CD14-positive monocyte (primary cell): ENCODE measurements at regions not wholly inside any gene's neighbourhood (a gene's known extent, or its start where the extent isn't known, plus 50 kb on each side); places are given as distances from the start of the nearest gene placed in this dataset.

Source experiments
- DNase-seq, 3 donors: peaks; one replicate each; pipeline ENCODE4 v3.0.0-alpha.2; 2011 to 2022
- H2AFZ ChIP-seq: 2 replicates; pipeline ENCODE4 v1.6.0; 2012; ENCODE audit warnings: mild to moderate bottlenecking, low read depth, low read length, inconsistent platforms; ENCODE audit not compliant: insufficient read depth, poor library complexity, severe bottlenecking
- H3K27ac ChIP-seq, 2 donors: 1 replicate in 1 of 2; 2 replicates in 1 of 2; pipeline ENCODE4 v1.5.1; 2012 to 2013; ENCODE audit warnings: low read length in 2 of 2, control low read depth in 1 of 2, inconsistent platforms in 1 of 2, low read depth in 1 of 2, mild to moderate bottlenecking in 1 of 2
- H3K27me3 ChIP-seq, 2 donors: one replicate each; pipeline versions ENCODE4 v1.6.0 to v1.6.1; 2011 to 2013; ENCODE audit warnings: low read length in 2 of 2; ENCODE audit not compliant: control insufficient read depth in 2 of 2, insufficient read depth in 2 of 2
- H3K36me3 ChIP-seq, 2 donors: replicated peaks in 1 of 2; 1 replicate in 1 of 2; 2 replicates in 1 of 2; pipeline versions ENCODE4 v1.5.1 to v1.6.1; 2012 to 2013; ENCODE audit warnings: low read length in 2 of 2, control low read depth in 1 of 2, inconsistent platforms in 1 of 2, mild to moderate bottlenecking in 1 of 2; ENCODE audit not compliant: insufficient read depth in 2 of 2, control insufficient read depth in 1 of 2
- H3K4me1 ChIP-seq, 2 donors: 1 replicate in 1 of 2; 2 replicates in 1 of 2; pipeline versions ENCODE4 v1.5.1 to v1.6.1; 2012 to 2013; ENCODE audit warnings: low read length in 2 of 2, control low read depth in 1 of 2, inconsistent platforms in 1 of 2, mild to moderate bottlenecking in 1 of 2, moderate library complexity in 1 of 2; ENCODE audit not compliant: insufficient read depth in 2 of 2, control insufficient read depth in 1 of 2
- H3K4me2 ChIP-seq: replicated peaks from 2 replicates; pipeline ENCODE3; 2012; ENCODE audit warnings: low read length, moderate library complexity, mild to moderate bottlenecking; ENCODE audit not compliant: poor library complexity, severe bottlenecking; ENCODE audit errors: extremely low read depth
- H3K4me3 ChIP-seq, 3 experiments: fragments of 200-600 bp in 1 of 3; sonication (generic) in 1 of 3; replicated peaks in 1 of 3; 1 replicate in 2 of 3; 2 replicates in 1 of 3; pipeline ENCODE4 v1.5.1; 2011 to 2013; ENCODE audit warnings: low read length in 3 of 3, mild to moderate bottlenecking in 3 of 3, control low read depth in 2 of 3, low read depth in 2 of 3, inconsistent platforms in 1 of 3, moderate library complexity in 1 of 3
- H3K79me2 ChIP-seq: 2 replicates; pipeline ENCODE4 v1.6.0; 2012; ENCODE audit warnings: mild to moderate bottlenecking, control low read depth, inconsistent platforms, low read length, moderate library complexity; ENCODE audit not compliant: insufficient read depth
- H3K9ac ChIP-seq: 2 replicates; pipeline ENCODE4 v1.6.0; 2017; ENCODE audit warnings: low read length, mild to moderate bottlenecking; ENCODE audit not compliant: insufficient read depth, poor library complexity, severe bottlenecking
- H3K9me3 ChIP-seq, 2 donors: replicated peaks in 1 of 2; 1 replicate in 1 of 2; 2 replicates in 1 of 2; pipeline versions ENCODE4 v1.5.1 to v1.6.1; 2012 to 2013; ENCODE audit warnings: low read length in 2 of 2, control low read depth in 1 of 2; ENCODE audit not compliant: control insufficient read depth in 1 of 2, insufficient read depth in 1 of 2
- H4K20me1 ChIP-seq: 2 replicates; pipeline ENCODE4 v1.6.0; 2012; ENCODE audit warnings: mild to moderate bottlenecking, low read length, control low read depth, moderate library complexity; ENCODE audit not compliant: insufficient read depth
- H3K27ac Mint-ChIP-seq, 7 donors: one replicate each; pipeline ENCODE4 v1.8.0; 2020; ENCODE audit warnings: mild to moderate bottlenecking in 7 of 7, mixed read lengths in 7 of 7, moderate library complexity in 6 of 7, inconsistent platforms in 2 of 7
- H3K27me3 Mint-ChIP-seq, 3 donors: one replicate each; pipeline ENCODE4 v1.8.0; 2021 to 2022; ENCODE audit warnings: low read depth in 3 of 3, mild to moderate bottlenecking in 3 of 3, mixed read lengths in 3 of 3, moderate library complexity in 3 of 3, inconsistent platforms in 1 of 3
- H3K36me3 Mint-ChIP-seq, 2 donors: one replicate each; pipeline ENCODE4 v1.8.0; 2020; ENCODE audit warnings: mixed read lengths in 2 of 2, inconsistent platforms in 1 of 2, mild to moderate bottlenecking in 1 of 2
- H3K4me1 Mint-ChIP-seq: one replicate; pipeline ENCODE4 v1.8.0; 2020; ENCODE audit warnings: mild to moderate bottlenecking, mixed read lengths
- H3K4me3 Mint-ChIP-seq, 2 donors: one replicate each; pipeline ENCODE4 v1.8.0; 2020; ENCODE audit warnings: mild to moderate bottlenecking in 2 of 2, mixed read lengths in 2 of 2, moderate library complexity in 1 of 2
- H3K9me3 Mint-ChIP-seq, 7 donors: one replicate each; pipeline ENCODE4 v1.8.0; 2020 to 2022; ENCODE audit warnings: mixed read lengths in 7 of 7, mild to moderate bottlenecking in 6 of 7, moderate library complexity in 6 of 7, inconsistent platforms in 2 of 7
- CTCF ChIP-seq: fragments of 200-600 bp; IDR thresholded peaks from one replicate; pipeline ENCODE4 v1.8.0; 2022; ENCODE audit warnings: antibody characterized with exemption, mild to moderate bottlenecking
- WGBS: methylation state at CpG from one replicate; pipeline ENCODE4 v1.1.5; 2013; ENCODE audit warnings: missing lambda C conversion rate; ENCODE audit not compliant: insufficient coverage; 5-methylcytosine and 5-hydroxymethylcytosine counted together
- intact Hi-C, 2 donors: fragments of 100-400 bp; cut with micrococcal nuclease; formaldehyde crosslinking; loops; one replicate each; pipeline versions ENCODE4 v1.15.0 to v1.15.1; 2023

- no peak overlapping the region for H3K27ac Mint-ChIP-seq
- DNase-seq, result no peak
These were observed 244.8 kb downstream of the FOXL1 start for GRCh38 chr16:86823125-86823524.

GRCh38 chr16:86823888-86824671, 245.7 kb downstream of the FOXL1 start:
- no peak overlapping the region for H3K4me2 ChIP-seq
- no peaks in the 10 kb centered on the region for H3K36me3 ChIP-seq
- no peak overlapping the region for H3K4me3 Mint-ChIP-seq
- 82% methylated on average over 16 of the region's 22 CpGs for WGBS
- H3K27me3 ChIP-seq, result peaks cover 0 to 30% of the 10 kb centered on the region in 2 donors
- H3K9ac ChIP-seq, result no peak overlapping the region
- DNase-seq, result no peak
- no peak for TF ChIP-seq CTCF
- H3K9me3 ChIP-seq, result no peaks in the 10 kb centered on the region
- no peak overlapping the region for H3K27ac ChIP-seq
- peaks cover 30 to 42% (median 32%) of the 10 kb centered on the region in 3 donors for H3K27me3 Mint-ChIP-seq
- H3K4me1 ChIP-seq, result no peaks in the 10 kb centered on the region
- H3K4me3 ChIP-seq, result no peak overlapping the region
- H3K36me3 Mint-ChIP-seq, result no peaks in the 10 kb centered on the region
- H2AFZ ChIP-seq, result no peak overlapping the region
- no peaks in the 10 kb centered on the region for H3K4me1 Mint-ChIP-seq
- peaks cover 0 to 3% (median 0%) of the 10 kb centered on the region in 7 donors for H3K9me3 Mint-ChIP-seq
- no peak overlapping the region for H3K27ac Mint-ChIP-seq
- no peaks in the 10 kb centered on the region for H3K79me2 ChIP-seq
- intact Hi-C loops, result no loop called here
- H4K20me1 ChIP-seq, result no peaks in the 10 kb centered on the region

More at GRCh38 chr16:86823125-86823524, 244.8 kb downstream of the FOXL1 start:
- peaks cover 0 to 26% of the 10 kb centered on the region in 2 donors for H3K27me3 ChIP-seq
- H3K4me3 Mint-ChIP-seq, result no peak overlapping the region
- no peaks in the 10 kb centered on the region for H3K79me2 ChIP-seq
- intact Hi-C loops, result no loop called here
- H4K20me1 ChIP-seq, result no peaks in the 10 kb centered on the region
- no peak for TF ChIP-seq CTCF
- no peak overlapping the region for H3K9ac ChIP-seq
- H3K4me3 ChIP-seq, result no peak overlapping the region
- H3K36me3 Mint-ChIP-seq, result no peaks in the 10 kb centered on the region
- H3K27me3 Mint-ChIP-seq, result peaks cover 27 to 43% (median 33%) of the 10 kb centered on the region in 3 donors
- H3K4me1 Mint-ChIP-seq, result no peaks in the 10 kb centered on the region
- H3K9me3 Mint-ChIP-seq, result peaks cover 0 to 3% (median 0%) of the 10 kb centered on the region in 7 donors
- no peak overlapping the region for H3K4me2 ChIP-seq
- H3K9me3 ChIP-seq, result no peaks in the 10 kb centered on the region
- H2AFZ ChIP-seq, result no peak overlapping the region
- whole genome bisulfite sequencing, result 90% methylated on average over 8 of the region's 8 CpGs
- no peaks in the 10 kb centered on the region for H3K36me3 ChIP-seq
- no peaks in the 10 kb centered on the region for H3K4me1 ChIP-seq
- no peak overlapping the region for H3K27ac ChIP-seq
